AG09319 (cell line): ENCODE measurements at regions not wholly inside any gene's neighbourhood (a gene's known extent, or its start where the extent isn't known, plus 50 kb on each side); places are given as distances from the start of the nearest gene placed in this dataset.

Experiments
- DNase-seq: peaks from one replicate; pipeline ENCODE4 v3.0.0-alpha.2; 2010; ENCODE audit warnings: low read depth; ENCODE audit errors: extremely low read depth
- CTCF ChIP-seq: IDR thresholded peaks from 2 replicates; pipeline ENCODE4 v1.5.1; 2011; ENCODE audit warnings: low read depth, mild to moderate bottlenecking, inconsistent platforms, low read length, moderate library complexity

GRCh38 chr6:15033850-15034203 is 212.0 kb upstream of the JARID2 start:
- no peak for TF ChIP-seq CTCF
- DNase-seq: no peak

GRCh38 chr6:15036690-15037245 is 209.1 kb upstream of the JARID2 start:
- DNase-seq: no peak
- no peak for TF ChIP-seq CTCF

- DNase-seq: no peak
- TF ChIP-seq CTCF: no peak
These were observed 208.6 kb upstream of the JARID2 start for GRCh38 chr6:15037253-15037652.

- DNase-seq: no peak
- TF ChIP-seq CTCF: no peak
These were observed 207.7 kb upstream of the JARID2 start for GRCh38 chr6:15038013-15038791.

GRCh38 chr6:15039136-15039535 is 206.7 kb upstream of the JARID2 start:
- DNase-seq: no peak
- no peak for TF ChIP-seq CTCF

- no peak for TF ChIP-seq CTCF
- no peak for DNase-seq
These were observed 202.9 kb upstream of the JARID2 start for GRCh38 chr6:15042938-15043337.

- TF ChIP-seq CTCF: no peak
- DNase-seq: no peak
These were observed 201.6 kb upstream of the JARID2 start for GRCh38 chr6:15044146-15044882.
